Esophagus mucosa (tissue), 1 donor: ENCODE measurements at regions not wholly inside any gene's neighbourhood (a gene's known extent, or its start where the extent isn't known, plus 50 kb on each side); places are given as distances from the start of the nearest gene placed in this dataset.
"Not testable (repeated sequence)": the region's sequence is repeated elsewhere in the genome, so short reads cannot be mapped to it uniquely, and the experiment has no call there.

ENCODE experiments used
- ATAC-seq: fragments of 200-7000 bp; cut with Tn5 transposase; one replicate; pipeline ENCODE4 v1.9.1; 2020
- donor health status: DM: yes; HTN: yes; CAD: no.

DNA sequence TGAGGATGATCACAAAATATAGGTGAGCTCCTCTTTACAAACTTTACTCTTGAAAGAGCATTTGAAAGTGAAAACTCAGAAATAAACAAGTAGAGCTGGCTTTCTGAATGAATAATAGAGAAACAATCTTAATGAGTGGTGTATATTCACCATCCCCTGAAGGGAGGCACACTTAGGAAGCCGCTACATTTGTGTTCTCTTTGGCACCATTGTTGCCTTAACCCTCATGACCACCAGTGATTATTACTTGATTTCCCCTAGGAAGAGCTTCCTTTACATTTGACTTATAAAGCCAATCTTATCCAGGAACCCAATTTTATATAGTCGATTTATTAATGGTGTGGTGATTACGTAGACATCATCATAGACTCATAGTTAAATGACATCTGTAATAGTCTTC is 883.9 kb downstream of the TBL1XR1 start:
- no peak for ATAC-seq

DNA sequence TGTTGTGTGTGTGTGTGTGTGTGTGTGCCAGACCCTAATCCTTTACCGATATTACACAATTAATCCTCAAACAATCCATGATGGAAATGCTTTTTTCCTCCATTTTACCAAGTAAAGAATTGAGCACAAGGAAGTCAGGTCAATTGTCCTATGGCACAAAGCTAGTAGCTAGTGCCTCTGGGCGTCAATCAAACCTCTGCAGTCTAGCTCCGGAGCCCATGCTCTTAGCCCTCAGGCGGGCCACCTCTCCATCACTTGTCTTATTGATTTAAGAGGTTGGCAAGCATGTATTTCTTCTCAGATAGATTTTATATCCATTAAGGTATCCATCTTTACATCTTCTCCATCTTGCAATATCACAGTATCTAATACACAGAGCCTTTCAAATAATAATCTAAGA is 886.6 kb downstream of the TBL1XR1 start:
- no peak for ATAC-seq

DNA sequence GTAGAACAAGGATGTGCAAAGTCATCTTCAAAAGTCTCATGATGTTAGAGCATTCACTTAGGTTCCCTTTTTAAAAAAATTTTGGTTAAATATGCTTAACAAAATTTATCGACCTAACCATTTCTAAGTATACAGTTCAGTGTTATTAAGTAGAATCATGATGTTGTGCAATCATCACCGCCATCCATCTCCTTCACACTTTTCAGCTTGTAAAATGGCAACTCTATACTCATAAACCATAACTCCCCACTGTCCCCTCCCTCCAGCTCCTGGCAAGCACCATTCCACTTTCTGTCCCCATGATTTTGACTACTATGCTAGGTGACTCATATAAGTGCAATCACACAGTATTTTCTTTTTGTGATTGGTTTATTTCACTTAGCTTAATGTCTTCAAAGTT is 895.0 kb downstream of the TBL1XR1 start:
- no peak for ATAC-seq

DNA sequence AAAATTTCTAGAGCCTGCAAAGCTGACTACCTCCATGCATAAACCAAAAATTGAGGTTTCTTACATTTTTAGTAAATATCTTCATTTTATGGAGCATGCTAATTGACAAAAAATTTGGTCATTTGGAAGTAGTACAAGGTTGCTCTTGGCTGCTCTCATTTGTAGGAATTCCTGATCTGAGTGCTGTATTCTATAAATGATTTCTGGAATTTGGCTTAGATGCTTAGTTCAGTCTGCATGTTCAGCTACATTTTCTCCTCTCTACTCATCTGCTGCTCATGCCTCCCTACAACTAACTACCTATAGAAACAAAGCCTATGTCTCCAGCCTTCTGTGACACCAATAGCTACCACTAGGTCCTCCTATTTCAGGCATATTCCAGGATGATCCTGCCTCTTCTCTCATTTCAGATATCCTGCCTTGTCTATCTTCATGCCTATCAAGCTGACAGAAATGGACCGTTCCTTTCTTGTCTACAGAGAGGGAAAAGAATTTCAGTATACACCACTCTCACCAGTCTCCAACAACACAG is 901.1 kb downstream of the TBL1XR1 start:
- no peak for ATAC-seq

GRCh38 chr3:176293276-176293675 is 904.0 kb downstream of the TBL1XR1 start:
- no peak for ATAC-seq

DNA sequence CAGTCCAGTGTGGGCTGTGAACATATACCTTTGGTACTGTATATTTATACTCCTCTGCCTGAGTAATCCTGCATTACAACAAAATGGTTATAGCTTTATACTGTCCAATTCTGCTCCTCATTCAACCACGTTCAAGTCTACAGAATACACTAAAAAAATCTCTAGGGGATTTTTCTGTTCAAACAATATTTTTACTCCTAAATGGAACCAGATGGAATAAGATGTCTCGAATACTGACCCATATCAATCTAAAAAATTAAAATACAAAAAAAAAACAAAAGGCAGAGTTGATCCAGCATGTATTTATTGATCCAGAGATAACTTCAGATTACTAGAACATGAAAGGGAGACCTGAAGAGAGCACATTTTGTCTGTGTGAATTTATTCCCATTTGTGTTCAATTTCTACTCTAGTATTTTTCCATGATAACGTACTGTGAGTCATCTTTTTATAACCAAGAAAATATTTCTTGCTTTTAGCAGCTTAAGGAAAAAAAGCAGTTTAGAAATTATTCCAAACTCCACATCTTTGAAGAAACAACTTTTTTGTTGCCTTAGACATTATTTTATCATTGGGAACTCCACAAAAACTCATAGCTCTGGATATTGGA is 910.7 kb downstream of the TBL1XR1 start:
- ATAC-seq: no peak

DNA sequence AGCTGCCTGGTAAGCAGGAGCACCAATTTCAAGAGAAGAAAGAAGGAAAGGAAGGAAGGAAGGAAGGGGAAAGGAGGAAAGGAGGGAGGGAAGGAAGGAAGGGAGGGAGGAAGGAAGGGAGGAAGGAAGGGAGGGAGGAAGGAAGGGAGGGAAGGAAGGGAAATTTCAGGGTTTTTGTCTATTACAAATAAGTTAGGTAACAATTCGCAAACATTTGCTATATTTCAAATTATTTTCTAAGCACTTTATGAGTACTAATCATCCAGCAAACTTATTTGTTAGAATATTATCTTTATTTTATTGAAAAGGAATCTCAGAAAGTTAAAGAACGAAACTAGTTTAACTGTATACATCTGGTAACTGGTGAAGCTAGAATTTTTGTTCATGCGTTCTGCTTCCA is 921.7 kb downstream of the TBL1XR1 start:
- no peak for ATAC-seq

GRCh38 chr3:176275113-176275512 is 922.2 kb downstream of the TBL1XR1 start:
- ATAC-seq: no peak

GRCh38 chr3:176274161-176274560 is 923.1 kb downstream of the TBL1XR1 start:
- ATAC-seq: peak; percentile 95

GRCh38 chr3:176262071-176262470 is 935.2 kb downstream of the TBL1XR1 start:
- ATAC-seq: no peak

DNA sequence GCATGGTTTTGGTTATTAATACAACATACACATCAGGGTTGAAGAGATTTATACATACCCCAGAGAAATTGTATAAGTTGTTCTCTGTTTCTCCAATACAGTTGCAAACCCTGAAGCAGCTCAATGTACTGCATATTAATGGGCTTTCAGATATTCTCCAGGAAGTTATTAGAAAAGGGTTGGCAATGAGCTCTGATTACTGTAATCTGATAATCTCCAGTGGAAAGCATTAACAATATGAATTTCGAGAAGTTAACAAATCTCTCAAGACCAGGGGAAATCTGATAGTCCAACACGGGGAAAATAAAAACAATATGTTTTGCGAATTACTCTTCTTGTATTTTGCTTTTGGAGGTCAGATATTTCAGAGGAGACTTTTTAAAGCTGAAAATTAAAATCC is 950.1 kb downstream of the TBL1XR1 start:
- no peak for ATAC-seq

- no peak for ATAC-seq
Measured at GRCh38 chr3:176219970-176220369, 977.3 kb downstream of the TBL1XR1 start.

- ATAC-seq: no peak
Measured at GRCh38 chr3:176214758-176215157, 982.5 kb downstream of the TBL1XR1 start.

DNA sequence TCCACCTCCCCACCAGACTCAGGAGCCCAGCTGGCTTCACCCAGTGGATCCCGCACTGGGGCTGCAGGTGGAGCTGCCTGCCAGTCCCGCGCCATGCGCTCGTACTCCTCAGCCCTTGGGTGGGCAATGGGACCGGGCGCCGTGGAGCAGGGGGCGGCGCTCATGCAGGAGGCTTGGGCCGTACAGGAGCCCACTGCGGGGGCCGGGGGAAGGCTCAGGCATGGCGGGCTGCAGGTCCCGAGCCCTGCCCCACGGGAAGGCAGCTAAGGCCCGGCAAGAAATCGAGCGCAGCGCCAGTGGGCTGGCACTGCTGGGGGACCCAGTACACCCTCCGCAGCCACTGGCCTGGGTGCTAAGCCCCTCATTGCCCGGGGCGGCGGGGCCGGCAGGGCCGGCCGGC is 984.0 kb downstream of the TBL1XR1 start:
- ATAC-seq: not testable (repeated sequence)

- ATAC-seq: no peak
Measured at GRCh38 chr3:176208915-176209314, 988.4 kb downstream of the TBL1XR1 start.

DNA sequence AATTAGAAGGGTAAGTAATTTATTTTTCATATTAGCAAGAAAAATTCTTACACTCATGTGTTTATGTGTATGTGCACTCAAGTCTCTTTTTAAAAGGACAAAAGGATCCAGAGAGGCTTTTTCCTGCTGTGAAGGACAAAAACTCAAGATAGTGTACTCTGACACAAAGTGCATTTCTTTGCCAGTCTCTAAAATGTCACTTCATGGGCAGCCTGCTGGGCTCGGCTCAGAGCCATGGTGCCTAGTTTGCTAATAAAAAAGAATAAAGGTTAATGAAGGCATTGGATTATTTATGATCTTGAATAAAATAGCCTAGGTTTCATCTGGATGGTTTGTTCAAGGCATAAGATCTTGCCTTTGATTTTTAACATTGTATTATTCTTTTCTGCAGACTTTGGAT is 989.0 kb downstream of the TBL1XR1 start:
- no peak for ATAC-seq

- ATAC-seq: no peak
Measured at GRCh38 chr3:176206809-176207208, 990.5 kb downstream of the TBL1XR1 start.

DNA sequence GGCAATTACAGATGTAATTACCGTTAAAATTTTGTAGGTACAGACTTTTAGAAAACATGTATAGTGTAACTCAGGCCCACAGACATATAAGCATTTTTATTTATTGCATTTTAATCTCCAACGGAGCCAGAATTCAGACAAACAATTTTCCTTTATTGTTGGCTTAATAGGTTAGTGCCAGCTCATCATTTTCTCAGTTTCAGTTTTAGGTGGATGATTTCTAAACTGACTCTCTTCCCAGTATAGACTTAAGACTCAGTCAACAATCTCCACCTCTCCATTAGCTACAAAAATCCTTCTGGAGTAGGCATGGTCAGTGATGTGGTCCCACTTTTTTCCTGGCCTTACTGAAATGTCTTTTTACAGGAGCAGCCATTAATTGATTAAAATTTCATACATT is 994.6 kb downstream of the TBL1XR1 start:
- no peak for ATAC-seq

- no peak for ATAC-seq
Measured at GRCh38 chr3:176193032-176193730, 1004.1 kb downstream of the TBL1XR1 start.

- ATAC-seq: no peak
Measured at GRCh38 chr3:176190755-176191154, 1006.5 kb downstream of the TBL1XR1 start.

DNA sequence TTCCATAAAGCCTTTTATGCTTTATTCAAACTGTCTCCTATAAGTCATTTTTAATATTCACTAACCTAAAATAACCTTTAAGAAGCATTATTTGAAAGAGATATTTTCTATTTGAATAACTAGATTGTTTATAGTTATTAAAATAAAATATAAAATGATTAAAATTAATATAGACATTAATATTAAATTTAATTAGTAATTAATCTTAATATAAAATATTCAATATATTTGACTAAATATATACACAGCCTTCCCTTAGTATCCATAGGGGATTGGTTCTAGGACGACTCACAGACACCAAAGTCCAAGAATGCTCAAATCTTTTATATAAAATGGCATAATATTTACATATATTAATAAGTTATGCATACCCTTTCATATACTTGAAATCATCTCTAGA is 1014.1 kb downstream of the TBL1XR1 start:
- ATAC-seq: no peak

DNA sequence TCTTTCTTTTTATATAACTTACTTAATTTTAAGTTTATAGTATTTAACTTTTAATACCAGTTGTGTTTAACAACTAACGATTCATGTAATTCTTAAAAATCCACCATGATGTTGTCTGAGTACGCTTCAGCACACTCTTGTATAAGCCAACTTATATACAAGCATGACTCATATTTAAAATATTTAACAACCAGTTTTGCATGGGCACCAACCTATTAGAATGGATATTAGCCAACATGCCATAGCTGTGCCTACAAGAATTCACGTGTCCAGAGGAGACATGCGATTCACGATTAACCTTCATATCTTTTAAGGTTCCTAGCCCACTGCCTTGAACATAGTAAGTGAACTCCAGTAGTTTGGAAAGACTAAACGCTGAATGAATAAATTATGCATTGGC is 1023.2 kb downstream of the TBL1XR1 start:
- ATAC-seq: peak; percentile 78

DNA sequence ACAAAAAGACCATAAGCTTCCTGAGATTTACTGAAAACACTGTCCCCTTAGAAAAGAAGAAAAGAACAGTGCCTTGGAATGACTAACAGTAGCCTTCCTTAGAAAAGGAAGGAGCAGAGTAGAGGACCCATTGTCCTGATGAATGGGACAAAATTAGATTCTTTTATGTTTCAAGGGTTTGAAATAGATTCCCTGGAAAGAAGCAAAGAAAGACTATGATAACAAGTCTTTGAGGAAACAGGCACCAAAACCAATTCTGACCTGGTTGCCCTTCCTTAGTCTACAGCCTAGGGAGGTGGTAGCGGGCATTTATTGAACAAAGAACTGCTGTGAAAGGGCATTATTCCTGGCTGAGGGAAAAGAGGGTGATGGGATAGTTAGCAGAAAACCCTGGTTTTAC is 1024.8 kb downstream of the TBL1XR1 start:
- ATAC-seq: no peak

DNA sequence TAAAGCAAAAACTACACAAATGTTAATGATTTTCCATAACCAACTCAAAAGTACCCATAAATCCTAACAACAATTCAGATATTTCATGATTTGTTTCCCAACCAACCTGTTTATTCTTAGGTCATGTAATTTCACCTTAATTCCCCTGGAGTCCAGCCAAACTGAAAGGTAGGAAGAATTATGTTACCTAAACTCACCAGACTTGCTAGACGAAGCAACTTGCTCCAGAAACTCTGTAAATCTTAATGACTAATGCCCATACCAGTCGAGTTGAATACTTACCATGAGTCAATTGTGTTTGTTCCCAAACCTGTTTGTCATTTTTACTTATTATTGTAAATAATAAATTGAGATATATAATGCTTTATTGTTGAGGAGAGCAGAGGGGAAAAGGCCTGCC is 1030.0 kb downstream of the TBL1XR1 start:
- peak; percentile 97 for ATAC-seq

GRCh38 chr3:176160997-176161396 is 1036.3 kb downstream of the TBL1XR1 start:
- no peak for ATAC-seq
